Parathyroid adenoma (tissue), 2 donors: ENCODE measurements at regions not wholly inside any gene's neighbourhood (a gene's known extent, or its start where the extent isn't known, plus 50 kb on each side); places are given as distances from the start of the nearest gene placed in this dataset.

Experiments
- H2AFZ ChIP-seq: fragments of 300-600 bp; sonication (generic); one replicate; pipeline ENCODE4 v1.7.0; 2017; ENCODE audit warnings: antibody characterized with exemption, mild to moderate bottlenecking
- H3K27ac ChIP-seq: fragments of 300-600 bp; sonication (generic); one replicate; pipeline ENCODE4 v1.7.0; 2017
- H3K27me3 ChIP-seq: fragments of 300-600 bp; sonication (generic); one replicate; pipeline ENCODE4 v1.7.0; 2017; ENCODE audit warnings: low read length; ENCODE audit not compliant: control insufficient read depth, insufficient read depth
- H3K36me3 ChIP-seq: fragments of 300-600 bp; sonication (generic); one replicate; pipeline ENCODE4 v1.7.0; 2017; ENCODE audit warnings: low read length; ENCODE audit not compliant: control insufficient read depth, insufficient read depth
- H3K4me1 ChIP-seq: fragments of 300-600 bp; sonication (generic); one replicate; pipeline ENCODE4 v1.7.0; 2017; ENCODE audit warnings: control low read depth
- H3K4me2 ChIP-seq: fragments of 300-600 bp; sonication (generic); one replicate; pipeline ENCODE4 v1.7.0; 2017; ENCODE audit warnings: low read length
- H3K4me3 ChIP-seq: fragments of 300-600 bp; sonication (generic); one replicate; pipeline ENCODE4 v1.7.0; 2017; ENCODE audit warnings: low read depth, low read length
- H3K79me2 ChIP-seq: fragments of 300-600 bp; sonication (generic); one replicate; pipeline ENCODE4 v1.7.0; 2017; ENCODE audit warnings: control low read depth
- H3K9ac ChIP-seq: fragments of 300-600 bp; sonication (generic); one replicate; pipeline ENCODE4 v1.7.0; 2017; ENCODE audit warnings: mild to moderate bottlenecking
- H3K9me3 ChIP-seq: fragments of 300-600 bp; sonication (generic); one replicate; pipeline ENCODE4 v1.7.0; 2017; ENCODE audit warnings: low read length; ENCODE audit not compliant: control insufficient read depth
- TF ChIP-seq, protein P1 (sequence below): fragments of 300-600 bp; sonication (generic); IDR thresholded peaks from one replicate; pipeline ENCODE4 v1.7.0; 2017; ENCODE audit warnings: antibody characterized with exemption, mild to moderate bottlenecking
- donor health status: primary hyperparathyroidism.

DNA sequence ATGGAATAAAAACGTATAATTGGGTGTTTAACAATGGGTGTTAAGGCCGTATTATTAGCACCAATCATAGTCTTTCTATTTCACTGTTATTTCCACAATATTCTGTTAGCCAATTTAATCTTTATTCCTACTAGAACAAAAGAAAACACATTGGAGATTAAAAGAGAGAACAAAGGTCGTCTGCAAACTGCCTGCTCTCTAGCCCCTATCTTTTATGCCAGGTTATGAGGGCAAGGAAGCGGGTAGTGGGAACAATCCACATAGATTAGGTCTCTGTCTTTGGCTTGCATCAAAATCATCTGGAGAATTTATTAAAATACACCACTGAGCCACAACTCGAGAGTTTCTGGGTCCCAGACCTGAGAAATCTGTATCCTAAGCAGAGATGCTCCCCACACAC, 69.4 kb upstream of the DSC1 start:
- no peaks in the 10 kb centered on the region for H3K27me3 ChIP-seq
- H3K9me3 ChIP-seq: no peaks in the 10 kb centered on the region
- peaks cover 59% of the 10 kb centered on the region for H3K4me1 ChIP-seq
- H3K79me2 ChIP-seq: no peaks in the 10 kb centered on the region
- TF ChIP-seq, protein P1, sequence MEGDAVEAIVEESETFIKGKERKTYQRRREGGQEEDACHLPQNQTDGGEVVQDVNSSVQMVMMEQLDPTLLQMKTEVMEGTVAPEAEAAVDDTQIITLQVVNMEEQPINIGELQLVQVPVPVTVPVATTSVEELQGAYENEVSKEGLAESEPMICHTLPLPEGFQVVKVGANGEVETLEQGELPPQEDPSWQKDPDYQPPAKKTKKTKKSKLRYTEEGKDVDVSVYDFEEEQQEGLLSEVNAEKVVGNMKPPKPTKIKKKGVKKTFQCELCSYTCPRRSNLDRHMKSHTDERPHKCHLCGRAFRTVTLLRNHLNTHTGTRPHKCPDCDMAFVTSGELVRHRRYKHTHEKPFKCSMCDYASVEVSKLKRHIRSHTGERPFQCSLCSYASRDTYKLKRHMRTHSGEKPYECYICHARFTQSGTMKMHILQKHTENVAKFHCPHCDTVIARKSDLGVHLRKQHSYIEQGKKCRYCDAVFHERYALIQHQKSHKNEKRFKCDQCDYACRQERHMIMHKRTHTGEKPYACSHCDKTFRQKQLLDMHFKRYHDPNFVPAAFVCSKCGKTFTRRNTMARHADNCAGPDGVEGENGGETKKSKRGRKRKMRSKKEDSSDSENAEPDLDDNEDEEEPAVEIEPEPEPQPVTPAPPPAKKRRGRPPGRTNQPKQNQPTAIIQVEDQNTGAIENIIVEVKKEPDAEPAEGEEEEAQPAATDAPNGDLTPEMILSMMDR: no peak
- H3K4me3 ChIP-seq: no peak overlapping the region
- H3K4me2 ChIP-seq: no peak overlapping the region
- H2AFZ ChIP-seq: peak overlapping the region; percentile 56
- H3K27ac ChIP-seq: peak overlapping the region; percentile 97
- H3K9ac ChIP-seq: no peak overlapping the region
- no peaks in the 10 kb centered on the region for H3K36me3 ChIP-seq

- H3K4me1 ChIP-seq: peaks cover 56% of the 10 kb centered on the region
- no peaks in the 10 kb centered on the region for H3K79me2 ChIP-seq
- peak overlapping the region; percentile 97 for H3K27ac ChIP-seq
- TF ChIP-seq, protein P1: no peak
- no peak overlapping the region for H3K4me3 ChIP-seq
- no peaks in the 10 kb centered on the region for H3K27me3 ChIP-seq
- H3K9me3 ChIP-seq: no peaks in the 10 kb centered on the region
- H3K4me2 ChIP-seq: no peak overlapping the region
- no peak overlapping the region for H3K9ac ChIP-seq
- H3K36me3 ChIP-seq: no peaks in the 10 kb centered on the region
- H2AFZ ChIP-seq: peak overlapping the region; percentile 56
Observed at GRCh38 chr18:31232775-31233424, 70.2 kb upstream of the DSC1 start.

GRCh38 chr18:31233621-31234275, 71.1 kb upstream of the DSC1 start:
- Histone ChIP-seq H2AFZ (peak overlapping the region; percentile 56), H3K4me3 (peak overlapping the region; percentile 2), H3K27ac (peak overlapping the region; percentile 97), H3K4me1 (peaks cover 50% of the 10 kb centered on the region), H3K9me3 (no peaks in the 10 kb centered on the region), H3K27me3 (no peaks in the 10 kb centered on the region), H3K79me2 (no peaks in the 10 kb centered on the region), H3K36me3 (no peaks in the 10 kb centered on the region), H3K9ac (no peak overlapping the region), H3K4me2 (peak overlapping the region; percentile 48)
- TF ChIP-seq, protein P1: no peak

DNA sequence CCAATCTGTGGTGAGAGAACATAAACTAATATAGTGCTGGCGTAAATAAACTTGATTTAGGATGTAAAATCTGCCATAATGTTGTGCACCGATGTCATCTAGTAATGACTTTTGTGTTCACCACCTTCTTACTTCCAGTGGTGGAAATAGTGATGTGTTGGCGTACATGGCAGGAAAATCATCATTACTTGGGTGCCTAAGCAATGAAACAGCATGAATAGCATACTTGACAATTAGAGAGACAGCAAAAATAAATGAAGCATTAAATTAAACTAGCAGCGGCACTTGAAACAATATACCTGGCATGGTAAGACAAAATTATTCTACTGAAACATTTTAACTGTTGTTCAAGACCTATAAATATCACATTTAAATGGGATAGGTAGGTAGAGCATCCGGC, 73.2 kb upstream of the DSC1 start:
- Histone ChIP-seq H3K4me3 (no peak overlapping the region), H3K79me2 (no peaks in the 10 kb centered on the region), H3K9ac (no peak overlapping the region), H3K27ac (peak overlapping the region; percentile 97), H3K9me3 (no peaks in the 10 kb centered on the region), H3K36me3 (no peaks in the 10 kb centered on the region), H3K27me3 (no peaks in the 10 kb centered on the region), H2AFZ (peak overlapping the region; percentile 47), H3K4me2 (no peak overlapping the region), H3K4me1 (peaks cover 44% of the 10 kb centered on the region)
- TF ChIP-seq, protein P1: no peak
